ENCODE measurements at regions not wholly inside any gene's neighbourhood (a gene's known extent, or its start where the extent isn't known, plus 50 kb on each side); places are given as distances from the start of the nearest gene placed in this dataset.

DNA sequence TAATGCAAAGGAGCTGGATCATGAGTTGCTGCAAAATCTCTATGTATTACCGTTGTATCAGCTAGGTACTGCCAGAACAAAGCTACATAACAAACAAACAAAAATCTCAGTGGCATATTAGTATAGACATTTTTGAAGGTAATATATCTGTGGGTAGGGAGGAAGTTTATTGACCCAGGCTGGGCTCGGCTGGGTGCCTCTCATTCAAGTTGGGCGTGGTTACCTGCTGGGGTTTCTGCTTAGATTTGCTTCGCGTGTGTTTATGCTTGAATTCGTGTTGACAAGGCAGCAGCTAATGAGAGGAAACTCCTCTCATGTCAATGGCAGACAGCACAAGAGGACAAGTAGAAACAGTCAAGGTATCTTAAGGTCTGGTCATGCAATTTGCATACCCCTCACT is 520.7 kb downstream of the SOX5 start:
- no peaks in the 10 kb centered on the region for H3K27me3 ChIP-seq (ENCODE audit: control insufficient read depth in 1 of 2, insufficient read depth in 2 of 2, low read length in 2 of 2)
- H3K27ac ChIP-seq (ENCODE audit: low read depth in 1 of 2, low read length in 2 of 2) = no peak overlapping the region
- no peak for ATAC-seq (ENCODE audit: poor library complexity)
- TF ChIP-seq, protein P1, sequence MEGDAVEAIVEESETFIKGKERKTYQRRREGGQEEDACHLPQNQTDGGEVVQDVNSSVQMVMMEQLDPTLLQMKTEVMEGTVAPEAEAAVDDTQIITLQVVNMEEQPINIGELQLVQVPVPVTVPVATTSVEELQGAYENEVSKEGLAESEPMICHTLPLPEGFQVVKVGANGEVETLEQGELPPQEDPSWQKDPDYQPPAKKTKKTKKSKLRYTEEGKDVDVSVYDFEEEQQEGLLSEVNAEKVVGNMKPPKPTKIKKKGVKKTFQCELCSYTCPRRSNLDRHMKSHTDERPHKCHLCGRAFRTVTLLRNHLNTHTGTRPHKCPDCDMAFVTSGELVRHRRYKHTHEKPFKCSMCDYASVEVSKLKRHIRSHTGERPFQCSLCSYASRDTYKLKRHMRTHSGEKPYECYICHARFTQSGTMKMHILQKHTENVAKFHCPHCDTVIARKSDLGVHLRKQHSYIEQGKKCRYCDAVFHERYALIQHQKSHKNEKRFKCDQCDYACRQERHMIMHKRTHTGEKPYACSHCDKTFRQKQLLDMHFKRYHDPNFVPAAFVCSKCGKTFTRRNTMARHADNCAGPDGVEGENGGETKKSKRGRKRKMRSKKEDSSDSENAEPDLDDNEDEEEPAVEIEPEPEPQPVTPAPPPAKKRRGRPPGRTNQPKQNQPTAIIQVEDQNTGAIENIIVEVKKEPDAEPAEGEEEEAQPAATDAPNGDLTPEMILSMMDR (IDR thresholded peaks at IDR 0.05) = no peak
- POLR2A ChIA-PET = no interaction called here
- no peaks in the 10 kb centered on the region for H3K9me3 ChIP-seq (ENCODE audit: control insufficient read depth in 1 of 2, insufficient read depth in 1 of 2, low read length in 2 of 2)
- intact Hi-C loops (cut with DNase I, micrococcal nuclease) = no loop called here
- no peaks in the 10 kb centered on the region for H3K4me1 Mint-ChIP-seq (ENCODE audit: low read depth)
- H3K4me3 ChIP-seq (ENCODE audit: low read length) = no peak overlapping the region
- H3K27ac Mint-ChIP-seq = no peak overlapping the region
- CTCF ChIA-PET = no interaction called here
- H3K9me3 Mint-ChIP-seq = peaks cover 7% of the 10 kb centered on the region
- no peak for DNase-seq
- H3K4me3 Mint-ChIP-seq = no peak overlapping the region
- no peaks in the 10 kb centered on the region for H3K36me3 Mint-ChIP-seq (ENCODE audit: low read depth)
- no peaks in the 10 kb centered on the region for H3K4me1 ChIP-seq (ENCODE audit: insufficient read depth, low read length)
- no peaks in the 10 kb centered on the region for H3K27me3 Mint-ChIP-seq
- H3K36me3 ChIP-seq (ENCODE audit: insufficient read depth, low read length) = no peaks in the 10 kb centered on the region

DNA sequence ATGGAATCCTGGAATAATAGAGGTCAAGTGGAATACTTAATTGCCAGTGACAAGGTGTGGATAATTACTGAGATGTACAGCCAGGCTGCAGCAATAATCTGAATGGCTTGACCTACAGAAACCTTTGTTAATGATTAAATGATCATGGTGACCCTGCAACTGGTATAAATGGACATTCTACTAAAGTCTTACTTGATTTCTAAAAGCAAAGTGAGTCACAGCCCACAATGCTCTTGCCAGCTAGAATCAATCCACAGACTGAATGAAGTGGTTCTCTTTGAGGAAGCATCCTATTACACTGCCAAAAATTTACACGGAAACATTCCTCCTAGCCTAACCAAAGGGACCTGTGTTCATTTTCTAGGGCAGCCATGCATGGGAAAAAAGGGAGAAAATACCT is 518.5 kb downstream of the SOX5 start:
- no peak overlapping the region for H3K27ac ChIP-seq (ENCODE audit: low read depth in 1 of 2, low read length in 2 of 2)
- H3K4me1 ChIP-seq (ENCODE audit: insufficient read depth, low read length) = no peaks in the 10 kb centered on the region
- ChIA-PET CTCF (no interaction called here), POLR2A (no interaction called here)
- intact Hi-C loops (cut with DNase I, micrococcal nuclease) = no loop called here
- no peaks in the 10 kb centered on the region for H3K36me3 Mint-ChIP-seq (ENCODE audit: low read depth)
- no peak for DNase-seq
- H3K4me3 ChIP-seq (ENCODE audit: low read length) = no peak overlapping the region
- H3K4me1 Mint-ChIP-seq (ENCODE audit: low read depth) = no peaks in the 10 kb centered on the region
- ATAC-seq (ENCODE audit: poor library complexity) = no peak
- no peaks in the 10 kb centered on the region for H3K36me3 ChIP-seq (ENCODE audit: insufficient read depth, low read length)
- H3K9me3 ChIP-seq (ENCODE audit: control insufficient read depth in 1 of 2, insufficient read depth in 1 of 2, low read length in 2 of 2) = no peaks in the 10 kb centered on the region
- TF ChIP-seq, protein P1 (IDR thresholded peaks at IDR 0.05) = no peak
- no peaks in the 10 kb centered on the region for H3K27me3 Mint-ChIP-seq
- peaks cover 10% of the 10 kb centered on the region for H3K9me3 Mint-ChIP-seq
- no peak overlapping the region for H3K27ac Mint-ChIP-seq
- H3K4me3 Mint-ChIP-seq = no peak overlapping the region
- no peaks in the 10 kb centered on the region for H3K27me3 ChIP-seq (ENCODE audit: control insufficient read depth in 1 of 2, insufficient read depth in 2 of 2, low read length in 2 of 2)

DNA sequence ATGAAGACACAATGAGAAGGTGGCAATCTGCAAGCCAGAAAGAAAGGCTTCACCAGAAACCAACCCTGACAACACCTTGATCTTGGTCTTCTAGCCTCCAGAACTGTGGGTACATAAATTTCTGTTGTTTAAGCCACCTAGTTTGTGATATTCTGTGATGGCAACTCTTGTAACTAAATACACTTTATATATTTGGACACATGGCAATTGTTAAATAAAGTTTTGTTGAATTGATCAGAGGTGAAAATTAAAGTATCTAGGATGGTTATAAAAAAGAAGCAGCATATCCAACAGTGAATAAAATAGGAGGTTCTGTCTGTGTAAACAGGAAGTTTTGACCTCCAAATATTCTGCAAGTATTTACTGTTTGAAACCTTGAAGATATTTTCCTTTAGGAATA is 516.3 kb downstream of the SOX5 start:
- POLR2A ChIA-PET = no interaction called here
- H3K4me1 Mint-ChIP-seq (ENCODE audit: low read depth) = no peaks in the 10 kb centered on the region

More for the DNA sequence above, 516.3 kb downstream of the SOX5 start:
- Mint-ChIP-seq H3K27ac (no peak overlapping the region), H3K4me3 (no peak overlapping the region), H3K9me3 (peaks cover 8% of the 10 kb centered on the region), H3K27me3 (no peaks in the 10 kb centered on the region), H3K36me3 (ENCODE audit: low read depth) (no peaks in the 10 kb centered on the region)
- Histone ChIP-seq H3K4me1 (ENCODE audit: insufficient read depth, low read length) (no peaks in the 10 kb centered on the region), H3K27ac (ENCODE audit: low read depth in 1 of 2, low read length in 2 of 2) (no peak overlapping the region), H3K36me3 (ENCODE audit: insufficient read depth, low read length) (no peaks in the 10 kb centered on the region), H3K27me3 (ENCODE audit: control insufficient read depth in 1 of 2, insufficient read depth in 2 of 2, low read length in 2 of 2) (no peaks in the 10 kb centered on the region), H3K4me3 (ENCODE audit: low read length) (no peak overlapping the region), H3K9me3 (ENCODE audit: control insufficient read depth in 1 of 2, insufficient read depth in 1 of 2, low read length in 2 of 2) (no peaks in the 10 kb centered on the region)
- DNase-seq = no peak
- no peak for ATAC-seq (ENCODE audit: poor library complexity)
- CTCF ChIA-PET = no interaction called here
- intact Hi-C loops (cut with DNase I, micrococcal nuclease) = no loop called here
- TF ChIP-seq, protein P1 (IDR thresholded peaks at IDR 0.05) = no peak

Data from CD4-positive, alpha-beta T cell (primary cell).